NT2/D1 (cell line): ENCODE measurements at regions not wholly inside any gene's neighbourhood (a gene's known extent, or its start where the extent isn't known, plus 50 kb on each side); places are given as distances from the start of the nearest gene placed in this dataset.

Experiments
- DNase-seq: peaks from one replicate; pipeline ENCODE4 v3.0.0-alpha.2; 2011; ENCODE audit warnings: low read depth, low spot score
- H3K27me3 ChIP-seq: 2 replicates; pipeline ENCODE4 v1.6.0; 2011; ENCODE audit warnings: mild to moderate bottlenecking; ENCODE audit not compliant: insufficient read length, insufficient read depth
- H3K36me3 ChIP-seq: 2 replicates; pipeline ENCODE4 v1.6.1; 2011; ENCODE audit warnings: mild to moderate bottlenecking, low read length, mixed read lengths; ENCODE audit not compliant: insufficient read depth, insufficient read length
- H3K4me1 ChIP-seq: 2 replicates; pipeline ENCODE4 v1.5.1; 2011; ENCODE audit not compliant: insufficient read depth, insufficient read length
- H3K4me3 ChIP-seq: 2 replicates; pipeline ENCODE4 v1.5.1; 2011; ENCODE audit warnings: low read depth; ENCODE audit not compliant: insufficient read length
- H3K9ac ChIP-seq: 2 replicates; pipeline ENCODE4 v1.6.0; 2011; ENCODE audit warnings: low read depth; ENCODE audit not compliant: insufficient read length
- H3K9me3 ChIP-seq: 2 replicates; pipeline ENCODE4 v1.5.1; 2011; ENCODE audit warnings: mild to moderate bottlenecking, low read length; ENCODE audit not compliant: insufficient read depth
- SUZ12 ChIP-seq: IDR thresholded peaks from 2 replicates; pipeline ENCODE4 v1.6.1; 2011; ENCODE audit not compliant: insufficient read length, insufficient read depth; ENCODE audit errors: extremely low read depth
- YY1 ChIP-seq: IDR thresholded peaks from 2 replicates; pipeline ENCODE4 v1.6.1; 2011; ENCODE audit not compliant: insufficient read length, insufficient read depth
- ZNF274 ChIP-seq: IDR thresholded peaks from 2 replicates; pipeline ENCODE4 v1.6.1; 2011; ENCODE audit warnings: mild to moderate bottlenecking, low read depth, low read length

DNA sequence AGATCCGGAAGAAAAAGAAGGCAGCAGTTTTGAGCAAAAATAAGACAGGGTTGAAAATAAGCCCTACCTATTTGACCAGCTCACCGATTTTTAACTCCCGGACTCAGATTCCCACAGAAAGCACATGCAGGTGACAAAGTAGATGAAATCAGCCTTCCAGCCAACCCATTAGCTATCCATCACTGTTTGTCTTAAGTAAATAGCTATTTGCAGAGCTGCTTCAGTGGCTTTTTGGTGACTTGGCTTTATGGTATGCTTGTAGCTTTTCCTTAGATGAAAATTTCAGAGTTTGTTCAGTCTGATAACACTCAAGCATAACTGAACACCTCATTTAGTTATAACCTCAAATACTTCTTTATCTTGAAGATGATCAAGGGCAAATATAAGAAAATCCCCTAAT lies 192.6 kb downstream of the HIPK3 start:
- Histone ChIP-seq H3K9me3 (no peaks in the 10 kb centered on the region), H3K4me1 (no peaks in the 10 kb centered on the region), H3K27me3 (no peaks in the 10 kb centered on the region), H3K9ac (no peak overlapping the region), H3K4me3 (no peak overlapping the region), H3K36me3 (no peaks in the 10 kb centered on the region)
- TF ChIP-seq SUZ12: no peak
- no peak for TF ChIP-seq YY1
- TF ChIP-seq ZNF274: no peak
- DNase-seq: no peak

DNA sequence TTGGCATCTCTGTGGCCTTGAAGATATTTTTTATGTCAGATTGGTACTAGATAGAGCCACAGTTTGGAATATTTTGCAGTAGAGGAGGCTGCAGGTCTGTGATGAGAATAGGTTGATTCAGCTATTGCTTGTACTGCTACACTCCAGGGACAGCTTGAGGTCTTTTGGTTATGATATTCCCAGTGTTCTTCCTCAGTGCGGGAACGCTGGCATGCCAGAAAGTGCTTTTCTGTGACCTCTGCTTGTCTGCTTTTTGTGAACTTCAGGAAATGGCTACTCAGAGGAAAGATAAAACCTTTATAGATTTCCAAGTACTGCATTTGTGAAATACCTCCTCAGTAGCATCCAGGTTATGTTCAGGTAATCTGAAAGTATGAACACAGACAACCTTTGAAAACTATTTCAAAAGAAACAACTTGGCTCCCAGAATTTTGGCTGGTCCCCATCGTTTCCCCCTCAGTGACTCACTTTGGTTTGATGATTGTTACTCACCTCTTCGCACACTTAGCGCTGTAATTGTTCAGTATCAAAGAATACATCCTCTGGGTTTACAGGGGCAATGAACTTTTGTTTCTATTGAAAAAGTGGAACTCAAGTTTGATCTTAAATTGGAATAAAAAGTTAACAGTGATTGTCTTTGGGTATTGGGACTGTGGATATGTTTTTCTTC lies 191.4 kb downstream of the HIPK3 start:
- Histone ChIP-seq H3K27me3 (no peaks in the 10 kb centered on the region), H3K9ac (no peak overlapping the region), H3K36me3 (no peaks in the 10 kb centered on the region), H3K4me3 (no peak overlapping the region), H3K4me1 (no peaks in the 10 kb centered on the region), H3K9me3 (no peaks in the 10 kb centered on the region)
- DNase-seq: no peak
- TF ChIP-seq SUZ12: no peak
- no peak for TF ChIP-seq ZNF274
- no peak for TF ChIP-seq YY1

DNA sequence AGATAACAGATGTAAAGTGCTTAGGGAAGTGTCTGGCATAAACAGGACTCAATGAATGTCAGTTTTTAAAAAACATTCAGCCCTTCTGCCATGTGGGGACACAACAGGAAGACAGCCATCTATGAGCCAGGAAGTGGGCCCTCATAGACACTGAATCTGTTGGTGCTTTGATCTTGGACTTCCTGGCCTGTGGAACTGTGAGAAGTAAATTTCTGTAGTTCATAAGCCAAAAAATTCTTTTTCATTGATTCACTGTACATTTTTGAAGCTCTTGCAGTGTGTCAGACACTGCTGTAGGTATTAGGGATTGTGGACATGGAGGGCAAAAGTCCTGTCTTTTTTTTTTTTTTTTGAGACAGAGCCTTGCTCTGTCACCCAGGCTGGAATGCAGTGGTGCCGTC lies 188.6 kb downstream of the HIPK3 start:
- no peaks in the 10 kb centered on the region for H3K27me3 ChIP-seq
- TF ChIP-seq YY1: no peak
- TF ChIP-seq ZNF274: no peak
- TF ChIP-seq SUZ12: no peak
- no peak overlapping the region for H3K4me3 ChIP-seq
- no peaks in the 10 kb centered on the region for H3K36me3 ChIP-seq
- no peaks in the 10 kb centered on the region for H3K9me3 ChIP-seq
- DNase-seq: no peak
- no peaks in the 10 kb centered on the region for H3K4me1 ChIP-seq
- no peak overlapping the region for H3K9ac ChIP-seq

DNA sequence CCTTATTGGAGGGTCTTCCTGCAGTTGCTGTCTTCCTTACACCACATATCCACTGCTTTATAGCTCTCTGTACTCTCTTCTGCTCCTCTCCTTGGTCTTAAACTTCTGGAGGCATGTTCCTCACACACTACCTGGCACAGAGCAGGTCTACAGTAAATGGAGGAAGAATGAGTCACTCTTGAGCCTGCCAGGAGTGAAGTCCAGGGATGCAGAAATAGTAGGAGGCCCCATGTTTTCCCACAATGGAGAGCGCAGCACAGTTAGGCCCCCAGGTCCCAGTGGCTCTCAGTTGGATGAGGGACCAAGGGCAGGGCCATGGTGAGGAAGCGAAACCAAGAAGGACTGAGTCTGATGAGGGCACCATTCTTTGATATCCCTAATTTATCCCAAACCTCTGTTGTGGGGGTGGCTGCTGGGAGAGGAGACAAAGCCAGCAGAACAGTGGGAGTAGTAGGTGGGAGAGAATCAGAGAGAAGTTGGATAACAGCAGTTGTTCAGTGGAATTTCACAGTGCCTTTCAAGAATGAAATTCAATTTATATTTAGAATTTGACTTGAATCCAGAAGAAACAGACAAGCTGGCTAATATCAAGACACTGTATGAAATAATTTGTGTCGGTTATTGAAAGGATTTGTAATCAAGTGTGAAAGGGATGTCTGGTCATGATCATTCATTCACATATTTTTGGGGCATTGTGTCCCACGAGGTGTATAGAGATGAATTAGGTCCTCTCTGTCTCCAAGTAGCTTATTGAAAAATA lies 187.8 kb downstream of the HIPK3 start:
- Histone ChIP-seq H3K27me3 (no peaks in the 10 kb centered on the region), H3K4me1 (no peaks in the 10 kb centered on the region), H3K9me3 (no peaks in the 10 kb centered on the region), H3K4me3 (no peak overlapping the region), H3K9ac (no peak overlapping the region), H3K36me3 (no peaks in the 10 kb centered on the region)
- TF ChIP-seq ZNF274 (no peak), YY1 (no peak), SUZ12 (no peak)
- DNase-seq: no peak

DNA sequence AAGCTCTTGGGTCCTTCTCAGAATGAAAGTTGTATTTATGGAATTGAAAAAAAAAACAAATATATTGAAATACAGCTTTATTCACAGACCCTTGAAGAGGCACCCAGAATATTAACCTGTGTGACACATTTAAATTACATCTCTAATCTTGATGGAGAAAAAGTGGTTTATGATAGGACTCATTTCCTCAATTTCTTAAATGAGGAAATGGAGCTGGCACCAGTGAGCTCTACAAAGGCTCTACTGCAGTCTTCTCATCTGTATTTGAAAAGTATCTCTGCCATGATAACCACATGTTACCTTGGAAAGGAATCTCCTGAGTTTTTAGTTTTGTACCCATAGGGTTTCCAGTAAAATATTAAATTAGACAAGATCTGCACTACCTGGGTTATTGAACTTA lies 186.5 kb downstream of the HIPK3 start:
- no peak overlapping the region for H3K9ac ChIP-seq
- H3K4me3 ChIP-seq: no peak overlapping the region
- H3K4me1 ChIP-seq: no peaks in the 10 kb centered on the region
- no peaks in the 10 kb centered on the region for H3K9me3 ChIP-seq
- H3K27me3 ChIP-seq: no peaks in the 10 kb centered on the region
- H3K36me3 ChIP-seq: no peaks in the 10 kb centered on the region
- no peak for DNase-seq
- TF ChIP-seq ZNF274 (no peak), SUZ12 (no peak), YY1 (no peak)

DNA sequence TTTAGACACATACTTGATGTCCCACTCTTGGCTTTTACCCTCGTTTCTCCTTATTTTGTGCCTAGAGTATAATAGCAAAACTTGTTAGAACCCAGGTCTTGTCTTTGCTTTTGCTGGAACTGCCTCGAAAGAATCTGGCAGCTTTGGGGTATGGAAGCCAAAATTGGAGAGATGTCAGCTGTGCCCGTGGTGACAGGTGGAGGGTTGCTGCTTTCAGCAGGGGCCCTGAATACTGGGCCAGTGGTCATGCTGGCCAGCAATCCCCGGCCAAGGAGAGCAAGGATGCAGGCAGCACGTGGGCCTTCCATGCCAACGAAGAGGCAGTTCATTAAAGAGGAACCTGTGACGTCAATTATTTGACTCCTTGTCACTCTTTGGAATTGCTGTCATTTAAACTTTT lies 181.1 kb downstream of the HIPK3 start:
- DNase-seq: no peak
- Histone ChIP-seq H3K9me3 (no peaks in the 10 kb centered on the region), H3K4me3 (no peak overlapping the region)

DNA sequence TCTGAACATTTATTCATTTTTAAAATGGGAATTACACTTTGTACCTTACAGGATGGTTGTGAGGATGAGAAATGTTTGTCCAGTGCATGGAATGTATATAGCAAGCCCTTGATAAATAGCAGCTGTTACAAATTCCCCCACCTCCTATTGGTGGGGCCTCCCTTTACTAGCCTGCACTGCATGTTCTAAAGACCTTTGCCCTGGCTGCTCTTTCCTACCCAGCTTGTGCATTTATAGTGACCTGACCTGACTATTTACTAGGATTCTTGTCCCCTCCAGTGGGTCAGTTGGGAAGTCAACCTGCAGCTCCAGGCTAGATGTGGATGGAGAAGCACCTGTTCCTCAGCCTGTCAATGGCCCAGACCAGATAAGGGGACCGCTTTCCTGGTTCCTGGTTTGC lies 180.3 kb downstream of the HIPK3 start:
- H3K4me1 ChIP-seq: no peaks in the 10 kb centered on the region
- DNase-seq: no peak
- H3K4me3 ChIP-seq: no peak overlapping the region
- TF ChIP-seq YY1 (no peak), SUZ12 (no peak), ZNF274 (no peak)
- no peaks in the 10 kb centered on the region for H3K9me3 ChIP-seq
- H3K9ac ChIP-seq: no peak overlapping the region
- no peaks in the 10 kb centered on the region for H3K27me3 ChIP-seq
- no peaks in the 10 kb centered on the region for H3K36me3 ChIP-seq

More for the DNA sequence above, 181.1 kb downstream of the HIPK3 start:
- no peak for TF ChIP-seq YY1
- no peak for TF ChIP-seq SUZ12
- no peak for TF ChIP-seq ZNF274
- no peak overlapping the region for H3K9ac ChIP-seq
- H3K27me3 ChIP-seq: no peaks in the 10 kb centered on the region
- H3K36me3 ChIP-seq: no peaks in the 10 kb centered on the region
- H3K4me1 ChIP-seq: no peaks in the 10 kb centered on the region
